NCI-H187 (cell line): ENCODE measurements at regions not wholly inside any gene's neighbourhood (a gene's known extent, or its start where the extent isn't known, plus 50 kb on each side); places are given as distances from the start of the nearest gene placed in this dataset.

Experiments
- DNase-seq, 2 experiments: peaks; one replicate each; lab custom pipeline; 2025; lab: John Stamatoyannopoulos, UW

- no peak for DNase-seq
Observed at GRCh38 chr9:82153032-82153431, 164.5 kb downstream of the SPATA31D1 start.

- no peak for DNase-seq
Observed at GRCh38 chr9:82154573-82154972, 166.0 kb downstream of the SPATA31D1 start.

GRCh38 chr9:82161876-82162275 lies 173.3 kb downstream of the SPATA31D1 start:
- DNase-seq = no peak

GRCh38 chr9:82164159-82164558 lies 175.6 kb downstream of the SPATA31D1 start:
- DNase-seq = no peak

GRCh38 chr9:82167296-82167695 lies 178.7 kb downstream of the SPATA31D1 start:
- DNase-seq = no peak

- DNase-seq = no peak
Observed at GRCh38 chr9:82168585-82168984, 180.0 kb downstream of the SPATA31D1 start.

GRCh38 chr9:82170866-82171265 lies 182.3 kb downstream of the SPATA31D1 start:
- DNase-seq = no peak

- no peak for DNase-seq
Observed at GRCh38 chr9:82171271-82171670, 182.7 kb downstream of the SPATA31D1 start.

- DNase-seq = no peak
Observed at GRCh38 chr9:82180711-82181110, 192.1 kb downstream of the SPATA31D1 start.

GRCh38 chr9:82183181-82183860 lies 194.7 kb downstream of the SPATA31D1 start:
- DNase-seq = no peak

- DNase-seq = no peak
Observed at GRCh38 chr9:82184524-82184923, 196.0 kb downstream of the SPATA31D1 start.

- no peak for DNase-seq
Observed at GRCh38 chr9:82188817-82189216, 200.2 kb downstream of the SPATA31D1 start.

- no peak for DNase-seq
Observed at GRCh38 chr9:82191082-82191770, 202.7 kb downstream of the SPATA31D1 start.

GRCh38 chr9:82192211-82192610 lies 203.6 kb downstream of the SPATA31D1 start:
- DNase-seq = no peak

- no peak for DNase-seq
Observed at GRCh38 chr9:82196622-82197441, 208.3 kb downstream of the SPATA31D1 start.

- DNase-seq = no peak
Observed at GRCh38 chr9:82201196-82201595, 212.6 kb downstream of the SPATA31D1 start.

GRCh38 chr9:82202808-82203207 lies 214.2 kb downstream of the SPATA31D1 start:
- no peak for DNase-seq

GRCh38 chr9:82206490-82206889 lies 217.9 kb downstream of the SPATA31D1 start:
- no peak for DNase-seq

GRCh38 chr9:82206946-82207345 lies 218.4 kb downstream of the SPATA31D1 start:
- no peak for DNase-seq

- DNase-seq = no peak
Observed at GRCh38 chr9:82208741-82209450, 220.3 kb downstream of the SPATA31D1 start.

GRCh38 chr9:82209797-82210470 lies 221.4 kb downstream of the SPATA31D1 start:
- DNase-seq = no peak

- DNase-seq = no peak
Observed at GRCh38 chr9:82212885-82213284, 224.3 kb downstream of the SPATA31D1 start.
